DND-41 (cell line): ENCODE measurements at regions not wholly inside any gene's neighbourhood (a gene's known extent, or its start where the extent isn't known, plus 50 kb on each side); places are given as distances from the start of the nearest gene placed in this dataset.
"Not testable (repeated sequence)": the region's sequence is repeated elsewhere in the genome, so short reads cannot be mapped to it uniquely, and the experiment has no call there.

Experiments
- ATAC-seq: fragments of 200-7000 bp; cut with Tn5 transposase; 3 replicates; pipeline ENCODE4 v1.9.1; 2021; ENCODE audit warnings: low read depth; ENCODE audit not compliant: insufficient read depth
- DNase-seq: peaks from one replicate; pipeline ENCODE4 v3.0.0-alpha.2; 2020
- H2AFZ ChIP-seq: 2 replicates; pipeline ENCODE4 v1.6.0; 2012; ENCODE audit warnings: low read depth, low read length
- H3K27ac ChIP-seq: 2 replicates; pipeline ENCODE4 v1.5.1; 2012; ENCODE audit warnings: low read length, inconsistent platforms
- H3K27me3 ChIP-seq: fragments of 200-600 bp; sonication (generic); 2 replicates; pipeline ENCODE4 v1.6.0; 2012; ENCODE audit warnings: low read length, mild to moderate bottlenecking, inconsistent platforms; ENCODE audit not compliant: insufficient read depth, poor library complexity
- H3K36me3 ChIP-seq: 2 replicates; pipeline ENCODE4 v1.5.1; 2012; ENCODE audit warnings: low read length, inconsistent platforms; ENCODE audit not compliant: insufficient read depth
- H3K4me1 ChIP-seq: 2 replicates; pipeline ENCODE4 v1.5.1; 2012; ENCODE audit warnings: mild to moderate bottlenecking, low read length; ENCODE audit not compliant: insufficient read depth
- H3K4me2 ChIP-seq: 2 replicates; pipeline ENCODE4 v1.6.0; 2012; ENCODE audit warnings: mild to moderate bottlenecking, moderate library complexity, low read length, inconsistent platforms; ENCODE audit not compliant: insufficient read depth
- H3K4me3 ChIP-seq, 2 experiments: fragments of 200-600 bp in 1 of 2; shearing (Covaris generic) in 1 of 2; 2 replicates each; pipeline ENCODE4 v1.5.1; 2012 to 2016; ENCODE audit warnings: inconsistent platforms in 2 of 2, low read length in 2 of 2, mild to moderate bottlenecking in 2 of 2, low read depth in 1 of 2, moderate library complexity in 1 of 2
- H3K79me2 ChIP-seq: 2 replicates; pipeline ENCODE4 v1.6.0; 2012; ENCODE audit warnings: low read length, inconsistent platforms; ENCODE audit not compliant: insufficient read depth
- H3K9ac ChIP-seq: 2 replicates; pipeline ENCODE4 v1.6.0; 2012; ENCODE audit warnings: low read depth, mild to moderate bottlenecking, inconsistent platforms, low read length, moderate library complexity
- H3K9me3 ChIP-seq: 2 replicates; pipeline ENCODE4 v1.5.1; 2012; ENCODE audit warnings: low read length, moderate library complexity, mild to moderate bottlenecking, inconsistent platforms; ENCODE audit not compliant: insufficient read depth, severe bottlenecking
- H4K20me1 ChIP-seq: 2 replicates; pipeline ENCODE4 v1.6.0; 2012; ENCODE audit warnings: low read length; ENCODE audit not compliant: insufficient read depth
- EZH2 ChIP-seq: IDR thresholded peaks from 3 replicates; pipeline ENCODE4 v1.6.1; 2012; ENCODE audit warnings: borderline replicate concordance, low read depth, mild to moderate bottlenecking, moderate library complexity, low read length, inconsistent platforms; ENCODE audit not compliant: severe bottlenecking
- TF ChIP-seq, protein P1 (sequence below): IDR thresholded peaks from 2 replicates; pipeline ENCODE4 v1.5.1; 2012; ENCODE audit warnings: borderline replicate concordance, low read length, moderate library complexity, mild to moderate bottlenecking; ENCODE audit not compliant: poor library complexity, severe bottlenecking; ENCODE audit errors: extremely low read depth

DNA sequence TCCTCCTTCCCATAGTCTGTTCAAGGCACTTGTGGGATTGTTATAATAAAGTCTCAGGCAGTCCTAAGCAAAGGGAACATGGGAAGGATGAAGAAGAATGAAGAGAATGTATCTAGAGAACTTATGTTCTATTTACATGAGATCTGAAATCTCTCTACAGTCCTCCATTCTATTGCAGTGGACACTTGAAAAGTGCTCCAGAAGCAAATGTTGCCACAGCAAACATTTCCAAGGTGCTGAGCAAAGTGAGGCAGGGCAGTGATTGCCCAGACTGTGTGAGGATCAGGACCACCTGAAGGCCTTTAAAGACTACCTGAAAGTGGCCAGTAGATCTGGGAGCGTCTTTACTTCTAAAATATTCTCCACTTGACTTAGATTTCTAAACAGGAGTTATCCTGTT lies 203.5 kb downstream of the RBM46 start:
- H4K20me1 ChIP-seq = no peaks in the 10 kb centered on the region
- no peaks in the 10 kb centered on the region for H3K27me3 ChIP-seq
- H3K36me3 ChIP-seq = no peaks in the 10 kb centered on the region
- no peak overlapping the region for H3K4me2 ChIP-seq
- no peak for DNase-seq
- no peaks in the 10 kb centered on the region for H3K9me3 ChIP-seq
- H3K4me3 ChIP-seq = no peak overlapping the region
- H2AFZ ChIP-seq = no peak overlapping the region
- no peak overlapping the region for H3K9ac ChIP-seq
- no peaks in the 10 kb centered on the region for H3K4me1 ChIP-seq
- no peak for TF ChIP-seq EZH2
- TF ChIP-seq, protein P1, sequence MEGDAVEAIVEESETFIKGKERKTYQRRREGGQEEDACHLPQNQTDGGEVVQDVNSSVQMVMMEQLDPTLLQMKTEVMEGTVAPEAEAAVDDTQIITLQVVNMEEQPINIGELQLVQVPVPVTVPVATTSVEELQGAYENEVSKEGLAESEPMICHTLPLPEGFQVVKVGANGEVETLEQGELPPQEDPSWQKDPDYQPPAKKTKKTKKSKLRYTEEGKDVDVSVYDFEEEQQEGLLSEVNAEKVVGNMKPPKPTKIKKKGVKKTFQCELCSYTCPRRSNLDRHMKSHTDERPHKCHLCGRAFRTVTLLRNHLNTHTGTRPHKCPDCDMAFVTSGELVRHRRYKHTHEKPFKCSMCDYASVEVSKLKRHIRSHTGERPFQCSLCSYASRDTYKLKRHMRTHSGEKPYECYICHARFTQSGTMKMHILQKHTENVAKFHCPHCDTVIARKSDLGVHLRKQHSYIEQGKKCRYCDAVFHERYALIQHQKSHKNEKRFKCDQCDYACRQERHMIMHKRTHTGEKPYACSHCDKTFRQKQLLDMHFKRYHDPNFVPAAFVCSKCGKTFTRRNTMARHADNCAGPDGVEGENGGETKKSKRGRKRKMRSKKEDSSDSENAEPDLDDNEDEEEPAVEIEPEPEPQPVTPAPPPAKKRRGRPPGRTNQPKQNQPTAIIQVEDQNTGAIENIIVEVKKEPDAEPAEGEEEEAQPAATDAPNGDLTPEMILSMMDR = no peak
- no peak overlapping the region for H3K27ac ChIP-seq
- H3K79me2 ChIP-seq = no peaks in the 10 kb centered on the region
- no peak for ATAC-seq

DNA sequence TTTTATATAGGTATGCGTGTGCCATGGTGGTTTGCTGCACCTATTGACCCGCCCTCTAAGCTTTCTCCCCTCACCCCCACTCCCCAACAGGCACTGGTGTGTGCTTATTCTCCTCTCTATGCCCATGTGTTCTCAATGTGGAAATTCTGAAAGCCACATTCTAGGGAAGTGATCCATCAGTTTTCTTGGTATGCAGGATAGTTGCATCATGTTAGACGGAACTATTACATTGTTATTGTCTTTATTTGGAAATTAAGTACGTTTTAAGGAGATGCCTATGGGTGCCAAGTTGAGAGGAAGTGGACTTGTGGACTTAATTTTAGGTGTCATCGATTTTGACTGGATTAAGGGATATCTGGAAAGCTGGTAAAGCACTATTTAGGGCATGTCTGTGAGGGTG lies 204.6 kb downstream of the RBM46 start:
- no peak for ATAC-seq
- no peak overlapping the region for H3K27ac ChIP-seq
- no peaks in the 10 kb centered on the region for H3K4me1 ChIP-seq
- no peak overlapping the region for H3K4me2 ChIP-seq
- H3K9me3 ChIP-seq = no peaks in the 10 kb centered on the region
- no peaks in the 10 kb centered on the region for H3K27me3 ChIP-seq
- H3K36me3 ChIP-seq = no peaks in the 10 kb centered on the region
- H3K4me3 ChIP-seq = no peak overlapping the region
- H4K20me1 ChIP-seq = no peaks in the 10 kb centered on the region
- DNase-seq = no peak
- TF ChIP-seq, protein P1 = no peak
- no peak for TF ChIP-seq EZH2
- no peaks in the 10 kb centered on the region for H3K79me2 ChIP-seq
- no peak overlapping the region for H2AFZ ChIP-seq
- H3K9ac ChIP-seq = no peak overlapping the region

- H3K4me1 ChIP-seq = no peaks in the 10 kb centered on the region
- H3K9me3 ChIP-seq = no peaks in the 10 kb centered on the region
- H3K36me3 ChIP-seq = no peaks in the 10 kb centered on the region
- no peak overlapping the region for H3K4me3 ChIP-seq
- no peak for TF ChIP-seq EZH2
- TF ChIP-seq, protein P1 = no peak
- no peaks in the 10 kb centered on the region for H3K27me3 ChIP-seq
- no peaks in the 10 kb centered on the region for H4K20me1 ChIP-seq
- no peaks in the 10 kb centered on the region for H3K79me2 ChIP-seq
- no peak overlapping the region for H3K9ac ChIP-seq
- no peak overlapping the region for H3K4me2 ChIP-seq
- no peak overlapping the region for H2AFZ ChIP-seq
- no peak for DNase-seq
- ATAC-seq = no peak
- no peak overlapping the region for H3K27ac ChIP-seq
These were observed 207.4 kb downstream of the RBM46 start for GRCh38 chr4:154988511-154988910.

DNA sequence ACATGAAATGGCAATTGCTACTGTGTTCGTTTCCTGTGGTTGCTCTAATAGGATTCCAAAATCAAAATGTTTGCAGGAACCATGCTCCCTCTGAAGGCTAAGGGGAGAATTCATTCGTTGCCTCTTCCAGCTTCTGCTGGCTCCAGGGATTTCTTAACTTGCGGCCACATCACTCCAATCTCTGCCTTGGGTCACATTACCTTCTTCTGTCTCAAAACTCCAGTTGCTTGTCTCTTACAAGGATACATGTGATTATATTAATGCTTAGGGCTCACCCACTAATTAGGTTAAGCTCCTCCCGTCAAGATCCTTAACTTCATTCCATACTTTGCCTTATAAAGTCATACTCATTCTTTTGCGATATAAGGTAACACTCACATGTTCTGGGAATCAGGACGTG lies 208.4 kb downstream of the RBM46 start:
- DNase-seq = no peak
- Histone ChIP-seq H3K9me3 (no peaks in the 10 kb centered on the region), H3K4me2 (no peak overlapping the region), H3K27me3 (no peaks in the 10 kb centered on the region), H3K9ac (no peak overlapping the region), H3K4me1 (no peaks in the 10 kb centered on the region), H3K4me3 (no peak overlapping the region), H4K20me1 (no peaks in the 10 kb centered on the region), H3K79me2 (no peaks in the 10 kb centered on the region), H2AFZ (no peak overlapping the region), H3K36me3 (no peaks in the 10 kb centered on the region), H3K27ac (no peak overlapping the region)
- TF ChIP-seq EZH2 = no peak
- TF ChIP-seq, protein P1 = no peak
- no peak for ATAC-seq

DNA sequence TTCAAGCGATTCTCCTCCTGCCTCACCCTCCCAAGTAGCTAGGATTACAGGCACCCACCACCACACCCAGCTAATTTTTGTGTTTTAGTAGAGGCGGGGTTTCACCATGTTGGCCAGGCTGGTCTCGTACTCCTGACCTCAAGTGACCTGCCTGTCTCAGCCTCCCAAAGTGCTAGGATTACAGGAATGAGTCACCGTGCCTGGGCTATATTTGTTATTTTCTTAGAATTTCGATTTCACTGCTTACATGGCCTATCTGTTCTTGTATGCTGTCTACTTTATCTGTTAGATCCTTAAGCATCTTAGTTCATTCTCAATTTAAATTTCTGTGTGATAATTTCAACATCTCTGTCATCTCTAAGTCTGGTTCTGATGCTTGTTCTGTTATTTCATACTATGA lies 210.6 kb upstream of the NPY2R start:
- H4K20me1 ChIP-seq, H3K36me3 ChIP-seq, H2AFZ ChIP-seq, DNase-seq, H3K27ac ChIP-seq, H3K27me3 ChIP-seq, H3K9ac ChIP-seq, H3K79me2 ChIP-seq, H3K4me2 ChIP-seq, H3K9me3 ChIP-seq, H3K4me1 ChIP-seq, ATAC-seq, H3K4me3 ChIP-seq: not testable (repeated sequence)
